HepG2 (cell line): ENCODE measurements at regions not wholly inside any gene's neighbourhood (a gene's known extent, or its start where the extent isn't known, plus 50 kb on each side); places are given as distances from the start of the nearest gene placed in this dataset.

ENCODE experiments used
- ATAC-seq: fragments of 200-7000 bp; cut with Tn5 transposase; 3 replicates; pipeline ENCODE4 v1.9.1; 2020; ENCODE audit warnings: mild to moderate bottlenecking, moderate library complexity
- BruUV-seq: library from RNA; stranded (reverse); fragments of 400-500 nt; replicated peaks from 2 replicates; lab custom pipeline; 2021; lab: Mats Ljungman, UMichigan
- CTCF ChIA-PET: fragments of 300-600 bp; formaldehyde crosslinking; extraction: SDS; loops from one replicate; lab custom pipeline; 2021; ENCODE audit warnings: low total read pairs, inconsistent platforms, low intra/inter-chr PET ratio; lab: Yijun Ruan, JAX
- POLR2A ChIA-PET: fragments of 350-600 bp; sonication (Branson Sonifier 250); formaldehyde crosslinking; loops from one replicate; lab custom pipeline; 2020; ENCODE audit warnings: antibody characterized with exemption, inconsistent platforms; lab: Yijun Ruan, JAX
- DNase-seq: peaks from one replicate; pipeline ENCODE4 v3.0.0-alpha.2; 2015; ENCODE audit warnings: low spot score
- FAIRE-seq: peaks from 3 replicates; lab custom pipeline; 2011; peaks lifted over from hg19 to GRCh38; lab: Jason Lieb, UNC
- H2AFZ ChIP-seq: one replicate; pipeline ENCODE4 v1.6.1; 2011; ENCODE audit warnings: low read length, inconsistent platforms
- H3K27ac ChIP-seq: fragments of 300-600 bp; 3 replicates; pipeline ENCODE4 v1.8.0; 2011; ENCODE audit warnings: mixed run types, mild to moderate bottlenecking, mixed read lengths, low read length, inconsistent platforms; ENCODE audit not compliant: insufficient read depth; ENCODE audit errors: extremely low read length
- H3K27me3 ChIP-seq, 2 experiments: fragments of 200-600 bp in 1 of 2; 2 replicates in 1 of 2; 3 replicates in 1 of 2; pipeline versions ENCODE4 v1.6.0 to v1.8.0; 2011; ENCODE audit warnings: low read length in 2 of 2, mild to moderate bottlenecking in 2 of 2, moderate library complexity in 2 of 2, inconsistent platforms in 1 of 2; ENCODE audit not compliant: insufficient read depth in 2 of 2, control insufficient read depth in 1 of 2
- H3K36me3 ChIP-seq, 2 experiments: fragments of 200-600 bp in 1 of 2; replicated peaks in 1 of 2; 2 replicates in 1 of 2; 3 replicates in 1 of 2; pipeline versions ENCODE4 v1.5.1 to v1.8.0; 2011; ENCODE audit warnings: low read length in 2 of 2, inconsistent platforms in 1 of 2; ENCODE audit not compliant: insufficient read depth in 2 of 2, control insufficient read depth in 1 of 2
- H3K4me1 ChIP-seq: 2 replicates; pipeline ENCODE4 v1.5.1; 2012; ENCODE audit warnings: low read length, inconsistent platforms; ENCODE audit not compliant: insufficient read depth
- H3K4me2 ChIP-seq: 2 replicates; pipeline ENCODE4 v1.6.0; 2011; ENCODE audit warnings: low read depth, low read length, inconsistent platforms
- H3K4me3 ChIP-seq, 3 experiments: fragments of 200-600 bp in 1 of 3; sonication (generic), shearing (Covaris generic) in 1 of 3; replicated peaks in 1 of 3; 2 replicates each; pipeline ENCODE4 v1.5.1; 2011 to 2016; ENCODE audit warnings: low read length in 3 of 3, inconsistent platforms in 2 of 3, low read depth in 2 of 3, mild to moderate bottlenecking in 2 of 3, control low read depth in 1 of 3, mixed read lengths in 1 of 3; ENCODE audit not compliant: insufficient read depth in 1 of 3
- H3K79me2 ChIP-seq: one replicate; pipeline ENCODE4 v1.6.1; 2011; ENCODE audit warnings: low read length, inconsistent platforms; ENCODE audit not compliant: insufficient read depth
- H3K9ac ChIP-seq: 2 replicates; pipeline ENCODE4 v1.6.0; 2011; ENCODE audit warnings: mild to moderate bottlenecking, low read depth, low read length, inconsistent platforms; ENCODE audit not compliant: insufficient read depth
- H3K9me3 ChIP-seq: 2 replicates; pipeline ENCODE4 v1.5.1; 2012; ENCODE audit warnings: mild to moderate bottlenecking, low read length
- H4K20me1 ChIP-seq: 2 replicates; pipeline ENCODE4 v1.6.0; 2011; ENCODE audit warnings: inconsistent platforms, mild to moderate bottlenecking, low read length, moderate library complexity; ENCODE audit not compliant: insufficient read depth
- EP300 ChIP-seq, 3 experiments: sonication (generic) in 1 of 3; formaldehyde crosslinking in 1 of 3; IDR thresholded peaks; 2 replicates each; pipeline versions ENCODE4 v1.5.1 to v1.6.1; 2011 to 2020; ENCODE audit warnings: low read depth in 2 of 3, low read length in 2 of 3, borderline replicate concordance in 1 of 3, improper control_type of control experiment in 1 of 3, mild to moderate bottlenecking in 1 of 3, missing genetic modification reagents in 1 of 3, moderate library complexity in 1 of 3
- HOXA3 ChIP-seq: sonication (generic); formaldehyde crosslinking; IDR thresholded peaks from 2 replicates; pipeline ENCODE4 v1.5.0; 2020; ENCODE audit warnings: missing genetic modification reagents
- KDM6A ChIP-seq: IDR thresholded peaks from 2 replicates; pipeline ENCODE4 v1.6.1; 2016; ENCODE audit warnings: low read depth
- NFE2L2 ChIP-seq: fragments of 150-350 bp; IDR thresholded peaks from 2 replicates; pipeline ENCODE4 v1.6.1; 2014; ENCODE audit warnings: low read length
- RFX5 ChIP-seq: IDR thresholded peaks from 2 replicates; pipeline ENCODE4 v1.6.1; 2011; ENCODE audit warnings: low read depth, low read length, improper control_type of control experiment
- TCF12 ChIP-seq, 2 experiments: fragments of 450-650 bp in 1 of 2; sonication (generic) in 1 of 2; formaldehyde crosslinking in 1 of 2; IDR thresholded peaks; 2 replicates each; pipeline versions ENCODE4 v1.6.1 to v1.8.0; 2017 to 2022; ENCODE audit warnings: antibody characterized with exemption in 1 of 2, mild to moderate bottlenecking in 1 of 2, missing genetic modification reagents in 1 of 2, moderate library complexity in 1 of 2
- ZBTB38 ChIP-seq: sonication (generic); formaldehyde crosslinking; IDR thresholded peaks from 2 replicates; pipeline ENCODE4 v1.5.1; 2020; ENCODE audit warnings: mild to moderate bottlenecking, missing genetic modification reagents
- ZFP62 ChIP-seq: sonication (generic); formaldehyde crosslinking; IDR thresholded peaks from 2 replicates; pipeline ENCODE4 v1.4.0; 2020; ENCODE audit warnings: missing genetic modification reagents
- ZNF256 ChIP-seq: sonication (generic); formaldehyde crosslinking; conservative IDR thresholded peaks from 2 replicates; pipeline ENCODE4 v1.4.0; 2020; ENCODE audit warnings: missing genetic modification reagents
- ZNF572 ChIP-seq: sonication (generic); formaldehyde crosslinking; IDR thresholded peaks from 2 replicates; pipeline ENCODE4 v1.5.1; 2020; ENCODE audit warnings: mild to moderate bottlenecking, missing genetic modification reagents
- ZNF605 ChIP-seq: sonication (generic); formaldehyde crosslinking; IDR thresholded peaks from 2 replicates; pipeline ENCODE4 v1.8.0; 2022; ENCODE audit warnings: mild to moderate bottlenecking, missing genetic modification reagents
- ZNF749 ChIP-seq: sonication (generic); formaldehyde crosslinking; IDR thresholded peaks from 2 replicates; pipeline ENCODE4 v1.8.0; 2022; ENCODE audit warnings: mild to moderate bottlenecking, missing genetic modification reagents, moderate library complexity, borderline replicate concordance
- ZNF75D ChIP-seq: sonication (generic); formaldehyde crosslinking; IDR thresholded peaks from 2 replicates; pipeline ENCODE4 v1.8.1; 2023; ENCODE audit warnings: missing genetic modification reagents, mild to moderate bottlenecking, borderline replicate concordance
- ZSCAN12 ChIP-seq: sonication (generic); formaldehyde crosslinking; IDR thresholded peaks from 2 replicates; pipeline ENCODE4 v1.9.0; 2021; ENCODE audit warnings: mild to moderate bottlenecking, missing genetic modification reagents
- WGBS: methylation state at CpG from one replicate; pipeline ENCODE4 v1.1.6; 2017; ENCODE audit warnings: low lambda C conversion rate; 5-methylcytosine and 5-hydroxymethylcytosine counted together
- in situ Hi-C: cut with HindIII; loops from 2 replicates; pipeline ENCODE4 v1.10.0; 2017; ENCODE audit warnings: low pct_unique_long_range_greater_than_20kb; ENCODE audit not compliant: extremely low pct_ligation_motif_present
- intact Hi-C: fragments of 100-400 bp; cut with micrococcal nuclease; formaldehyde crosslinking; loops from one replicate; pipeline ENCODE4 v1.10.0; 2022; ENCODE audit not compliant: unreplicated experiment
- TF ChIP-seq, protein P1 (sequence below): sonication (generic); formaldehyde crosslinking; IDR thresholded peaks from 2 replicates; pipeline ENCODE4 v1.4.0; 2020; ENCODE audit warnings: mild to moderate bottlenecking, missing genetic modification reagents
- TF ChIP-seq, protein P2 (sequence below): sonication (generic); formaldehyde crosslinking; IDR thresholded peaks from 2 replicates; pipeline ENCODE4 v1.8.0; 2022; ENCODE audit warnings: mild to moderate bottlenecking, missing genetic modification reagents, moderate library complexity

DNA sequence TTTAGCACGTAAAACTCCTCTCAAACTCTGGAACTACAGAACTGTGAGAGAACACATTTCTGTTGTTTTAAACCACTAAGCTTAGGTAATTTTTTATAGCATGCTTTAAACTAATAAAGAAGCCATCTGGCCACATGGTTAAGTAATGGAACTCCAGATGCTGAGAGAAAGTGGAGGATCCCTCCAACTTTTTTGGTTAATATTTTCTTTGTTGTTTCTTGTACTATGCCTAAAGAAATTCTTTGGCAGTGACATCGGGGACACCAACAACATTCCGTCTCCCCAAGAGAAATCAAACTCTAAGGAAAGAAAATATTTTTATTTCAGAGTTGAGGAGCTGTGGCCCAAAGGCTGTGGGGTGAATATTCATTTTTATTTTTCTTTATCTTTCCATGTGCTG is 734.8 kb upstream of the CDH9 start:
- ChIA-PET POLR2A (no interaction called here), CTCF (no interaction called here)
- no peak for FAIRE-seq
- no peak overlapping the region for H3K9ac ChIP-seq
- BruUV-seq, result no TSS peak
- no peak for ATAC-seq
- no peak overlapping the region for H3K4me2 ChIP-seq
- no peaks in the 10 kb centered on the region for H3K79me2 ChIP-seq
- no peak for TF ChIP-seq HOXA3 (CRISPR knock-in tag)
- no peak for TF ChIP-seq ZNF605
- TF ChIP-seq ZBTB38 (CRISPR knock-in tag), result no peak
- no peak for TF ChIP-seq ZFP62 (CRISPR knock-in tag)
- TF ChIP-seq, protein P1, sequence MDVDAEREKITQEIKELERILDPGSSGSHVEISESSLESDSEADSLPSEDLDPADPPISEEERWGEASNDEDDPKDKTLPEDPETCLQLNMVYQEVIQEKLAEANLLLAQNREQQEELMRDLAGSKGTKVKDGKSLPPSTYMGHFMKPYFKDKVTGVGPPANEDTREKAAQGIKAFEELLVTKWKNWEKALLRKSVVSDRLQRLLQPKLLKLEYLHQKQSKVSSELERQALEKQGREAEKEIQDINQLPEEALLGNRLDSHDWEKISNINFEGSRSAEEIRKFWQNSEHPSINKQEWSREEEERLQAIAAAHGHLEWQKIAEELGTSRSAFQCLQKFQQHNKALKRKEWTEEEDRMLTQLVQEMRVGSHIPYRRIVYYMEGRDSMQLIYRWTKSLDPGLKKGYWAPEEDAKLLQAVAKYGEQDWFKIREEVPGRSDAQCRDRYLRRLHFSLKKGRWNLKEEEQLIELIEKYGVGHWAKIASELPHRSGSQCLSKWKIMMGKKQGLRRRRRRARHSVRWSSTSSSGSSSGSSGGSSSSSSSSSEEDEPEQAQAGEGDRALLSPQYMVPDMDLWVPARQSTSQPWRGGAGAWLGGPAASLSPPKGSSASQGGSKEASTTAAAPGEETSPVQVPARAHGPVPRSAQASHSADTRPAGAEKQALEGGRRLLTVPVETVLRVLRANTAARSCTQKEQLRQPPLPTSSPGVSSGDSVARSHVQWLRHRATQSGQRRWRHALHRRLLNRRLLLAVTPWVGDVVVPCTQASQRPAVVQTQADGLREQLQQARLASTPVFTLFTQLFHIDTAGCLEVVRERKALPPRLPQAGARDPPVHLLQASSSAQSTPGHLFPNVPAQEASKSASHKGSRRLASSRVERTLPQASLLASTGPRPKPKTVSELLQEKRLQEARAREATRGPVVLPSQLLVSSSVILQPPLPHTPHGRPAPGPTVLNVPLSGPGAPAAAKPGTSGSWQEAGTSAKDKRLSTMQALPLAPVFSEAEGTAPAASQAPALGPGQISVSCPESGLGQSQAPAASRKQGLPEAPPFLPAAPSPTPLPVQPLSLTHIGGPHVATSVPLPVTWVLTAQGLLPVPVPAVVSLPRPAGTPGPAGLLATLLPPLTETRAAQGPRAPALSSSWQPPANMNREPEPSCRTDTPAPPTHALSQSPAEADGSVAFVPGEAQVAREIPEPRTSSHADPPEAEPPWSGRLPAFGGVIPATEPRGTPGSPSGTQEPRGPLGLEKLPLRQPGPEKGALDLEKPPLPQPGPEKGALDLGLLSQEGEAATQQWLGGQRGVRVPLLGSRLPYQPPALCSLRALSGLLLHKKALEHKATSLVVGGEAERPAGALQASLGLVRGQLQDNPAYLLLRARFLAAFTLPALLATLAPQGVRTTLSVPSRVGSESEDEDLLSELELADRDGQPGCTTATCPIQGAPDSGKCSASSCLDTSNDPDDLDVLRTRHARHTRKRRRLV (CRISPR knock-in tag), result no peak
- TF ChIP-seq ZNF256 (CRISPR knock-in tag), result no peak
- no peak for TF ChIP-seq RFX5
- no peak for TF ChIP-seq ZNF75D (CRISPR knock-in tag)
- TF ChIP-seq ZNF572 (CRISPR knock-in tag), result no peak
- TF ChIP-seq KDM6A (CRISPR knock-in tag), result no peak
- TF ChIP-seq ZSCAN12 (CRISPR knock-in tag), result no peak
- TF ChIP-seq ZNF749 (CRISPR knock-in tag), result no peak
- TF ChIP-seq, protein P2, sequence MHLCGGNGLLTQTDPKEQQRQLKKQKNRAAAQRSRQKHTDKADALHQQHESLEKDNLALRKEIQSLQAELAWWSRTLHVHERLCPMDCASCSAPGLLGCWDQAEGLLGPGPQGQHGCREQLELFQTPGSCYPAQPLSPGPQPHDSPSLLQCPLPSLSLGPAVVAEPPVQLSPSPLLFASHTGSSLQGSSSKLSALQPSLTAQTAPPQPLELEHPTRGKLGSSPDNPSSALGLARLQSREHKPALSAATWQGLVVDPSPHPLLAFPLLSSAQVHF (CRISPR knock-in tag), result no peak
- TF ChIP-seq EP300 (IDR thresholded peaks at IDR 0.05; ENCODE audit: low read depth in 2 of 2, low read length in 2 of 2), result no peak
- no peak for TF ChIP-seq EP300 (CRISPR knock-in tag; IDR thresholded peaks at IDR 0.05; ENCODE audit: borderline replicate concordance)
- no peak for TF ChIP-seq TCF12 (IDR thresholded peaks at IDR 0.05)
- TF ChIP-seq TCF12 (CRISPR knock-in tag; IDR thresholded peaks at IDR 0.05), result no peak
- no peak for TF ChIP-seq NFE2L2
- H4K20me1 ChIP-seq, result no peaks in the 10 kb centered on the region
- intact Hi-C loops (no loop called here), in situ Hi-C loops (no loop called here)
- no peaks in the 10 kb centered on the region for H3K9me3 ChIP-seq
- H3K4me1 ChIP-seq, result no peaks in the 10 kb centered on the region
- H3K36me3 ChIP-seq, result no peaks in the 10 kb centered on the region
- 0% methylated on average over 3 of the region's 3 CpGs for WGBS
- no peaks in the 10 kb centered on the region for H3K27me3 ChIP-seq
- no peak for DNase-seq
- H2AFZ ChIP-seq, result no peak overlapping the region
- H3K4me3 ChIP-seq, result no peak overlapping the region
- H3K27ac ChIP-seq, result no peak overlapping the region
